ENCODE measurements at regions not wholly inside any gene's neighbourhood (a gene's known extent, or its start where the extent isn't known, plus 50 kb on each side); places are given as distances from the start of the nearest gene placed in this dataset.

GRCh38 chr2:192809173-192809572 is 614.4 kb upstream of the TMEFF2 start:
- no peak for TF ChIP-seq CTCF (IDR thresholded peaks at IDR 0.05)
- TF ChIP-seq SP1 (CRISPR knock-in tag; conservative IDR thresholded peaks at IDR 0.05), result no peak
- no peak for TF ChIP-seq JUN (CRISPR knock-in tag; IDR thresholded peaks at IDR 0.05)
- TF ChIP-seq, protein P1, sequence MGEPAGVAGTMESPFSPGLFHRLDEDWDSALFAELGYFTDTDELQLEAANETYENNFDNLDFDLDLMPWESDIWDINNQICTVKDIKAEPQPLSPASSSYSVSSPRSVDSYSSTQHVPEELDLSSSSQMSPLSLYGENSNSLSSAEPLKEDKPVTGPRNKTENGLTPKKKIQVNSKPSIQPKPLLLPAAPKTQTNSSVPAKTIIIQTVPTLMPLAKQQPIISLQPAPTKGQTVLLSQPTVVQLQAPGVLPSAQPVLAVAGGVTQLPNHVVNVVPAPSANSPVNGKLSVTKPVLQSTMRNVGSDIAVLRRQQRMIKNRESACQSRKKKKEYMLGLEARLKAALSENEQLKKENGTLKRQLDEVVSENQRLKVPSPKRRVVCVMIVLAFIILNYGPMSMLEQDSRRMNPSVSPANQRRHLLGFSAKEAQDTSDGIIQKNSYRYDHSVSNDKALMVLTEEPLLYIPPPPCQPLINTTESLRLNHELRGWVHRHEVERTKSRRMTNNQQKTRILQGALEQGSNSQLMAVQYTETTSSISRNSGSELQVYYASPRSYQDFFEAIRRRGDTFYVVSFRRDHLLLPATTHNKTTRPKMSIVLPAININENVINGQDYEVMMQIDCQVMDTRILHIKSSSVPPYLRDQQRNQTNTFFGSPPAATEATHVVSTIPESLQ (CRISPR knock-in tag; IDR thresholded peaks at IDR 0.05), result no peak
- no peak for TF ChIP-seq HMGXB4 (CRISPR knock-in tag; IDR thresholded peaks at IDR 0.05)

All from WTC11 (cell line).